ENCODE measurements at regions not wholly inside any gene's neighbourhood (a gene's known extent, or its start where the extent isn't known, plus 50 kb on each side); places are given as distances from the start of the nearest gene placed in this dataset.

DNA sequence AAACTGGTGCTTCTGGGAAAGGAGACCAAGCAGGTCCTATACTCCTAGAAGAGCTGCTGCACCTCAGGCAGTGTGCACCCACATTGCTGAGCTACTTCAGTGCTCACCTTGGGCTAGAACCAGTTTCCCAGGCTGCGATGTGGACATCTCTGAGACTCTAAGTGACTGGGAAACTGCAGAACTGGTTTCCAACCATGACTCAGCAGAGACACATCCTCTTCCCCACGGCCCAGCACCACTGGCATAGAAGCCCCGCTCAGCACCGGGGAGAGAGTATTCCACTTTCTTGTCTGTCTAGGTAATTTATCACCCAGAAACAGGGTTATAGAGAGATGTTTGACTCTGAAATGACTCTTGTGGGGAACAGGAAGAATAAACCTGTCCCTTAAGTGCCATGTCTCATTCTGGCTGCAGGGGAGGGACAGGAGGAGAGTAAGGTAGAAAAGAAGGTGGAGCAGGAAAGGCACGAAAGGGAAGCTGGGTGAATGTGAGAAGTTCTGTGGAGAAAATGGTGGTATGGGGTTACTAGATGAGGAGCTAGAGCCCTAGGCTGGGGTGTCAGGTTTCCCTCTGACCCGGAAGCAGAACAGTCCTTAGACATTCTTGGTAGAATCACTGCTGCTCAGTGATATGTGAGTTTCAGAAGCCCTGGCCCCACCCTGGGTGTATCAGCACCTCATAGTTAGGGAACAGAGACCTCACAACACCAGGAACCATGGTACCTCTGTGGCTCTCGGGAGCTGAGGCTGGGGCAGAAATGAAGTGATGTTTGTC, 340.4 kb upstream of the NCAM1 start:
- TF ChIP-seq, protein P1, sequence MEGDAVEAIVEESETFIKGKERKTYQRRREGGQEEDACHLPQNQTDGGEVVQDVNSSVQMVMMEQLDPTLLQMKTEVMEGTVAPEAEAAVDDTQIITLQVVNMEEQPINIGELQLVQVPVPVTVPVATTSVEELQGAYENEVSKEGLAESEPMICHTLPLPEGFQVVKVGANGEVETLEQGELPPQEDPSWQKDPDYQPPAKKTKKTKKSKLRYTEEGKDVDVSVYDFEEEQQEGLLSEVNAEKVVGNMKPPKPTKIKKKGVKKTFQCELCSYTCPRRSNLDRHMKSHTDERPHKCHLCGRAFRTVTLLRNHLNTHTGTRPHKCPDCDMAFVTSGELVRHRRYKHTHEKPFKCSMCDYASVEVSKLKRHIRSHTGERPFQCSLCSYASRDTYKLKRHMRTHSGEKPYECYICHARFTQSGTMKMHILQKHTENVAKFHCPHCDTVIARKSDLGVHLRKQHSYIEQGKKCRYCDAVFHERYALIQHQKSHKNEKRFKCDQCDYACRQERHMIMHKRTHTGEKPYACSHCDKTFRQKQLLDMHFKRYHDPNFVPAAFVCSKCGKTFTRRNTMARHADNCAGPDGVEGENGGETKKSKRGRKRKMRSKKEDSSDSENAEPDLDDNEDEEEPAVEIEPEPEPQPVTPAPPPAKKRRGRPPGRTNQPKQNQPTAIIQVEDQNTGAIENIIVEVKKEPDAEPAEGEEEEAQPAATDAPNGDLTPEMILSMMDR (IDR thresholded peaks at IDR 0.05): no peak
- TF ChIP-seq POLR2A (IDR thresholded peaks at IDR 0.05): no peak
